ENCODE measurements at regions not wholly inside any gene's neighbourhood (a gene's known extent, or its start where the extent isn't known, plus 50 kb on each side); places are given as distances from the start of the nearest gene placed in this dataset.

DNA sequence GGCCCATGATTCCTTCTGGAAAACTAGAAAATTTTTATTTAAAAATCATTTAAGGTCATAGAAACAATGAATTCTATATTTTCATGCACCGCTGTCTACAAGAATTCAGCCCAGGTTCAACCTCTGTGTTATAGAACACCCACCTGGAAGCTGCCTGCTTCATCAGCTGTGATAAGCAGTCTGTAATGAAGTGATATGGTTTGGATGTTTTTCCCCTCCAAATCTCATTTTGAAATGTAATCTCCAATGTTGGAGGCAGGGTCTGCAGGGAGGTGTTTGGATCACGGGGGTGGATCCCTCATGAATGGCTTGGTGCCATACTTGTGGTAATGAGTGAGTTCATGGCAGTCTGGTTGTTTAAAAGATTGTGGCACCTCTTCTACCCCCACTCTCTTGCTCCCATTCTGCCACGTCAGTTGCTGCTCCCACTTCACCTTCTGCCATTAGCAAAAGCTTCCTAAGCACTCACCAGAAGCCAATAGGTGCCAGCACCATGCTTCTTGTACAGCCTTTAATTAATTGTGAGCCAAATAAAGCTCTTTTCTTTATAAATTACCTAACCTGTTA is 55.6 kb downstream of the MRPL32 start:
- in situ Hi-C loops (cut with HindIII; ENCODE audit: low pct_unique_long_range_greater_than_20kb, low sequenced_read_pairs): no loop called here
- no peak for DNase-seq (ENCODE audit: low read depth in 1 of 2, low spot score in 1 of 2)
- no peak for TF ChIP-seq JUND (IDR thresholded peaks at IDR 0.05; ENCODE audit: low read depth)

GRCh38 chr7:42991024-42991423 is 58.8 kb downstream of the MRPL32 start:
- in situ Hi-C loops (cut with HindIII; ENCODE audit: low pct_unique_long_range_greater_than_20kb, low sequenced_read_pairs): no loop called here
- DNase-seq (ENCODE audit: low read depth in 1 of 2, low spot score in 1 of 2): no peak
- TF ChIP-seq JUND (IDR thresholded peaks at IDR 0.05; ENCODE audit: low read depth): no peak

DNA sequence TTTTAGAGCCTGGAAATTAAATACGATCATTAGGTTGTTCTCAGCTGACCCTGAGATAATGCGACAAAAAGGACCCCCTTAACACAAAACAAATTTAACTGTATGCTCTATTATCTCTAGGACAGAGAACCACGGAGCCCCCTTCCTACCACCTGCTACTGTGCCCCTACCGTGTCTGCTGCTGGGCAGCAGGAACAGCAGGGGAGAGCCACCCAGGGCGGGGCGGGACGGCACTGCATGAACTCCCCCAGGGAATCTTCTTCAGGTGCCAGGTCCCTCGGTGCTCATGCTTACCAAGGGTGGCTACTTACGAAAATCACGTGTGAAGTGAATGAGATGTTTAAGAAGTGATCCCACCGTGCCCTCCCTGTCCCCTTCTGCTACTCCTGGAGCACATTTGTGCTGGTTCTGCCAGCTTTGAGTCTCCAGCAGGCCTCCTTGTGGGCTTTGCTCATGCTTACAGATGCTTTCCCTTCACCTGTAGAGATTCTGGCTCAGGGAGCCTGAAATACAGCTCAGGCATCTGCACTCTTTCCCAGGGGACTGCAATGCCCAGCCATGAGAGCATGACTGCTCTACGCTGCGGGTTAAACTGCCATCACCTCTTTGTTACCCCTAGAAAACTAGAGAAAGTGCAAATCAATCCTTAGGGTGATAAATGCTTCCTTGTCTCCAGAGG is 59.9 kb downstream of the MRPL32 start:
- TF ChIP-seq JUND (IDR thresholded peaks at IDR 0.05; ENCODE audit: low read depth): no peak

DNA sequence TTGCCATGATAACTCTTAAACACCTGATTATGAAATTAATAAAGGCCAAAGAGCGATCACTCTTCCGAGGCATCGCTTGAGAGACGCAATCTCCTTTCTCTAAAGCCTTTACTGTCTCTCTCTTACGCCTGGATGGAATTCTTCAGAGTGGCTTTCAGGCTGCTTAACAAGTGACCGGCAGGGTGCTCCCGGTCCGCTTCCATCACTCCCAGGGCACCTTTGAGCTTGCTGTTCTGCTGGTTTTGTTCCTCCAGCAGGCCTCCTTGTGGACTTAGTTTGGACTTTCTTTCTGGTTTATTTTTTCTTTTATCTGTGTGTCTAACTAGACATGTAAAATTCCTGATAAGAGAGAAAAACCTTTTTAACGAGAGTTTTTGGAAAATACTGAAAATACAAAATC is 60.9 kb downstream of the MRPL32 start:
- DNase-seq (ENCODE audit: low read depth in 1 of 2, low spot score in 1 of 2): no peak
- in situ Hi-C loops (cut with HindIII; ENCODE audit: low pct_unique_long_range_greater_than_20kb, low sequenced_read_pairs): no loop called here
- no peak for TF ChIP-seq JUND (IDR thresholded peaks at IDR 0.05; ENCODE audit: low read depth)

More for the DNA sequence above, 59.9 kb downstream of the MRPL32 start:
- in situ Hi-C loops (cut with HindIII; ENCODE audit: low pct_unique_long_range_greater_than_20kb, low sequenced_read_pairs): no loop called here
- DNase-seq (ENCODE audit: low read depth in 1 of 2, low spot score in 1 of 2): no peak

- no peak for TF ChIP-seq JUND (IDR thresholded peaks at IDR 0.05; ENCODE audit: low read depth)
- in situ Hi-C loops (cut with HindIII; ENCODE audit: low pct_unique_long_range_greater_than_20kb, low sequenced_read_pairs): no loop called here
- no peak for DNase-seq (ENCODE audit: low read depth in 1 of 2, low spot score in 1 of 2)
These were observed 61.9 kb downstream of the MRPL32 start for GRCh38 chr7:42994096-42994495.

- in situ Hi-C loops (cut with HindIII; ENCODE audit: low pct_unique_long_range_greater_than_20kb, low sequenced_read_pairs): no loop called here
- TF ChIP-seq JUND (IDR thresholded peaks at IDR 0.05; ENCODE audit: low read depth): no peak
These were observed 65.4 kb downstream of the MRPL32 start for GRCh38 chr7:42997611-42998010.

GRCh38 chr7:43004082-43004481 is 71.9 kb downstream of the MRPL32 start:
- DNase-seq (ENCODE audit: low read depth in 1 of 2, low spot score in 1 of 2): no peak
- in situ Hi-C loops (cut with HindIII; ENCODE audit: low pct_unique_long_range_greater_than_20kb, low sequenced_read_pairs): no loop called here
- no peak for TF ChIP-seq JUND (IDR thresholded peaks at IDR 0.05; ENCODE audit: low read depth)

More at GRCh38 chr7:42997611-42998010, 65.4 kb downstream of the MRPL32 start:
- no peak for DNase-seq (ENCODE audit: low read depth in 1 of 2, low spot score in 1 of 2)

- in situ Hi-C loops (cut with HindIII; ENCODE audit: low pct_unique_long_range_greater_than_20kb, low sequenced_read_pairs): no loop called here
- DNase-seq (ENCODE audit: low read depth in 1 of 2, low spot score in 1 of 2): no peak
- TF ChIP-seq JUND (IDR thresholded peaks at IDR 0.05; ENCODE audit: low read depth): no peak
These were observed 73.8 kb downstream of the MRPL32 start for GRCh38 chr7:43006008-43006407.

- TF ChIP-seq JUND (IDR thresholded peaks at IDR 0.05; ENCODE audit: low read depth): no peak
- DNase-seq (ENCODE audit: low read depth in 1 of 2, low spot score in 1 of 2): no peak
- in situ Hi-C loops (cut with HindIII; ENCODE audit: low pct_unique_long_range_greater_than_20kb, low sequenced_read_pairs): no loop called here
These were observed 77.9 kb downstream of the MRPL32 start for GRCh38 chr7:43010061-43010460.

DNA sequence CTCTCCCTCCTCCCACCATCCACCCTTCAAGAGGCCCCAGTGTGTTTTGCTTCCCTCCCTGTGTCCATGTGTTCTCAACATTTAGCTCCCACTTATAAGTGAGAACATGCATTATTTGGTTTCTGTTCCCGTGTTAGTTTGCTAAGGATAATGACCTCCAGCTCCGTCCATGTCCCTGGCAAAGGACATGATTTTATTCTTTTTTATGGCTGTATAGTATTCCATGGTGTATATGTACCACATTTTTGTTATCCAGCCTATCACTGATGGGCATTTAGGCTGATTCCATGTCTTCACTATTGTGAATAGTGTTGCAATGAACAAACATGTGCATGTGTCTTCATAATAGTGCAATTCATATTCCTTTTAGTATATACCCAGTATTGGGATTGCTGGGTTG is 79.7 kb downstream of the MRPL32 start:
- in situ Hi-C loops (cut with HindIII; ENCODE audit: low pct_unique_long_range_greater_than_20kb, low sequenced_read_pairs): no loop called here
- DNase-seq (ENCODE audit: low read depth in 1 of 2, low spot score in 1 of 2): no peak
- TF ChIP-seq JUND (IDR thresholded peaks at IDR 0.05; ENCODE audit: low read depth): no peak

DNA sequence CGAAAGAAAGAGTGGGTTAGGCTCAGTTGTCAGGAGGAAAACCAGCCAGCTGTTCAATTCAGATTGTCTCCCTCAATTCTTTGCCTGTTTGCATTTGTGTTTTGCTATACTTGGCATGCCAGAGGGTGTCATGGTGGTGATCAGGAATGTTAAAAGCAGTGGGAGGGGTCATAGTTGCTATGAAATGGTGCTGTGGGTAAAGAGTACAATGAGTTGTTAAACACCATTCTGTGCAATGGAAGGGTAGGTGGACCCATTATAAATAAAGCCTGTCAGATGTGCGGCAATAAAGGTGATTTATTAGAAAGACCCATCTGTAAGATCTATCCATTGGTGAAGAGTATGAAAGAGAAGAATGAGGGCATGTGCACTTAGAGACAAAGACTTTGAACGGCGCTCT is 82.2 kb downstream of the MRPL32 start:
- in situ Hi-C loops (cut with HindIII; ENCODE audit: low pct_unique_long_range_greater_than_20kb, low sequenced_read_pairs): no loop called here
- DNase-seq (ENCODE audit: low read depth in 1 of 2, low spot score in 1 of 2): no peak
- TF ChIP-seq JUND (IDR thresholded peaks at IDR 0.05; ENCODE audit: low read depth): no peak

DNA sequence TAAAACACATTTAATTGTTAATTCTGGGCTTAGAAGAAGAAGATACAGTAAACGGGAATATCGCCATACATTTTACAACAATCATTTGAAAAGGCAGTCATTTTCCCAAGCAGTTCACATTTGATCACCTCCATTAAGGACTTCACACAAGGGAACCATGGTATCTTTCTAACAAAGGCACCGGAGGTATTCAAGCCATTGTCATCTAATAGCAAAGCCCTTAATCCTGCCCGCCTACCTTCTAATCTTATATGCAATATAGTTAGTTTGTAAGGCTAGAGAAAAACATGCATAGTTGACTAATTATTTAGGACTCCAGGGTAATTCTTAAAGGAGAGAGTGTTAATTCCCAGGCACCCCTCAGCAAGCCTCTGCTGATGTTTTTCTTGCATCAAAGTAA is 83.1 kb downstream of the MRPL32 start:
- in situ Hi-C loops (cut with HindIII; ENCODE audit: low pct_unique_long_range_greater_than_20kb, low sequenced_read_pairs): no loop called here
- TF ChIP-seq JUND (IDR thresholded peaks at IDR 0.05; ENCODE audit: low read depth): no peak
- no peak for DNase-seq (ENCODE audit: low read depth in 1 of 2, low spot score in 1 of 2)

DNA sequence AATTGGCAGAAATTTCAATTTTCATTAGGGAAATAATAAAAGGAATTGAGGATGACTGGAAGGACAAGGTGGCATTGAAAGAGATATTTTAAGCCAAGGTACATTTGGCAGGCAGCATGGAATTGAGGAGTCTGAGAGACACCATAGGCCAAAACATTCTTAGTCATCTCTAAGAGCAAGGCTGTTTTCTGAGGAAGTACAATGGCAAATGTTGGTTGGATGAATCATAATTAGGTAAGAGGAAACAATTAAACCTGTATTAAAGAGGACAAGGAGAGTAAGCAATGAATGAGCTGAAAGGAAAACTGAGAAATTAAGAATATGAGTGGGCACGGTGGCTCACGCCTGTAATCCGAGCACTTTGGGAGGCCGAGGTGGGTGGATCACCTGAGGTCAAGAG is 86.3 kb downstream of the MRPL32 start:
- in situ Hi-C loops (cut with HindIII; ENCODE audit: low pct_unique_long_range_greater_than_20kb, low sequenced_read_pairs): no loop called here
- TF ChIP-seq JUND (IDR thresholded peaks at IDR 0.05; ENCODE audit: low read depth): no peak
- DNase-seq (ENCODE audit: low read depth in 1 of 2, low spot score in 1 of 2): no peak

DNA sequence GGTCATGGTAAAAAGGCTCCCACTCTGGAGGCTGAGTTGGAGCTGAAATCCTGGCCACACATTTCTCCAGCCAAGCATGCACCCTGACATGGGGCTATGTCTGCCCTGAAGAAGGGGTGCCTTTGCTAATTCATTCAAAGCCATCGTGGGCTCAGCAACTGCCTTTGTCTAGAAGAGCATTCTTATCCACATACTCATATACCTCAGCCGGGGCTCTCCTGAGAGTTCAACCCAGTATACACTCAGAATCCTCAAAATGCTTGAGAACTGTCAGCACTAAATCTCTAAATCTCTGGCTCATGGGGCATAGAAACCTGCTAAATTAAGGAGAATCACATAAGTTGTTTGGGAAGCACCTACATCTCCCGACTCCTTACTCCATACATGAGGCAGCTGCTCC is 89.3 kb downstream of the MRPL32 start:
- in situ Hi-C loops (cut with HindIII; ENCODE audit: low pct_unique_long_range_greater_than_20kb, low sequenced_read_pairs): no loop called here
- TF ChIP-seq JUND (IDR thresholded peaks at IDR 0.05; ENCODE audit: low read depth): no peak
- DNase-seq (ENCODE audit: low read depth in 1 of 2, low spot score in 1 of 2): no peak
